GM12873 (cell line): ENCODE measurements at regions not wholly inside any gene's neighbourhood (a gene's known extent, or its start where the extent isn't known, plus 50 kb on each side); places are given as distances from the start of the nearest gene placed in this dataset.

ENCODE experiments used
- TF ChIP-seq, protein P1 (sequence below): IDR thresholded peaks from 2 replicates; pipeline ENCODE4 v1.5.1; 2012; ENCODE audit warnings: low read depth, mild to moderate bottlenecking, moderate library complexity, low read length, control low read depth; ENCODE audit not compliant: insufficient read depth; ENCODE audit errors: missing control alignments

GRCh38 chr2:183493040-183493439 lies 368.8 kb downstream of the NUP35 start:
- TF ChIP-seq, protein P1, sequence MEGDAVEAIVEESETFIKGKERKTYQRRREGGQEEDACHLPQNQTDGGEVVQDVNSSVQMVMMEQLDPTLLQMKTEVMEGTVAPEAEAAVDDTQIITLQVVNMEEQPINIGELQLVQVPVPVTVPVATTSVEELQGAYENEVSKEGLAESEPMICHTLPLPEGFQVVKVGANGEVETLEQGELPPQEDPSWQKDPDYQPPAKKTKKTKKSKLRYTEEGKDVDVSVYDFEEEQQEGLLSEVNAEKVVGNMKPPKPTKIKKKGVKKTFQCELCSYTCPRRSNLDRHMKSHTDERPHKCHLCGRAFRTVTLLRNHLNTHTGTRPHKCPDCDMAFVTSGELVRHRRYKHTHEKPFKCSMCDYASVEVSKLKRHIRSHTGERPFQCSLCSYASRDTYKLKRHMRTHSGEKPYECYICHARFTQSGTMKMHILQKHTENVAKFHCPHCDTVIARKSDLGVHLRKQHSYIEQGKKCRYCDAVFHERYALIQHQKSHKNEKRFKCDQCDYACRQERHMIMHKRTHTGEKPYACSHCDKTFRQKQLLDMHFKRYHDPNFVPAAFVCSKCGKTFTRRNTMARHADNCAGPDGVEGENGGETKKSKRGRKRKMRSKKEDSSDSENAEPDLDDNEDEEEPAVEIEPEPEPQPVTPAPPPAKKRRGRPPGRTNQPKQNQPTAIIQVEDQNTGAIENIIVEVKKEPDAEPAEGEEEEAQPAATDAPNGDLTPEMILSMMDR = no peak

DNA sequence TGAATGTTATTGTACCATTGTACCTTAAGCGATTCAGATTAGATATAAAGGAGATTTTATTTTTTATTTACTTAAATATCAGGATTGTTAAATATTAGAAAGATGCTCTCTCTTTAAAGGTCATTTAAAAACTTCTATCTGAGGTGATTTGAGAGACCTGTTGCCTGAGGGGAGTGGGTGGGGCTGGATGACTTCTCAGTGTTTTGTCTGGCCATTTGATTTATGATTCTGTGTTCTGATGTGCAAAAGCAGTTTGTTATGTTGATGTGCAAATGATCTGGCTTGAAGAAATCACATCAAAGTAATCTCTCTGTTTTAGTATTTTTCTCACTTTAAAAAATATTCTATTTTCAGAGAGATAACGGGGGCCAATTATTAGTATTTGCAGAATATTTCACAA lies 370.8 kb downstream of the NUP35 start:
- TF ChIP-seq, protein P1 = no peak

DNA sequence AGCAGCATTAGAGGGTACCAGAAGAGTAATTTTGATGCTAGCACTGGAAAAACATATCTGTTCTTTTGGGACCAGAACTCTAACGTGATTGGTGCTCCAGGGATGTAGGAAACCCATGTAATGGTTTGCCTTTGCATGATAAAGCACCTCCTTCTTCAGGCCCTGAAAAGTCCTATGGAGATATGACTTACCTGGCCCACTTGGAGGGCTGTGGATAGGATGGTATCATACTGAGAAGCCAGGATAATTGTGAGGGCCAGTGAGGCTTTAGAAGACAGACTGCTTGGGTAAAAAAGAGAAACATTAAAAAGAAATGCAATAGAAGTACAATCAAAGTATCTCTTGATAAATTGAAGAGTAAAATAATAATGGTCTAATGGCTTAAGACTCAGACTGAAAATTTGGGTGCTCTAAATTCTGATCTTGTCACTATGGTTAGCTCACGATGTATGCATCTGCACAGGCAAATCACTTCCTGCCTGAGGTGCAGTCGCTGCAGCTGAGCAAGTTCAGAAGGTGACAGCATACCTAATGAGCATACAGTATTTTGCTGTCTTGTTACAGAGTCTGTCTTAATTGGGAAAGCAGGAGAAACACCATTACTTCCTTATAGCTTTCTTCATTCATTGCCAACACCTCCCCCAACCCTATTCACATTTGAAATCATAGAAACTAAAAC lies 371.5 kb downstream of the NUP35 start:
- TF ChIP-seq, protein P1 = no peak

DNA sequence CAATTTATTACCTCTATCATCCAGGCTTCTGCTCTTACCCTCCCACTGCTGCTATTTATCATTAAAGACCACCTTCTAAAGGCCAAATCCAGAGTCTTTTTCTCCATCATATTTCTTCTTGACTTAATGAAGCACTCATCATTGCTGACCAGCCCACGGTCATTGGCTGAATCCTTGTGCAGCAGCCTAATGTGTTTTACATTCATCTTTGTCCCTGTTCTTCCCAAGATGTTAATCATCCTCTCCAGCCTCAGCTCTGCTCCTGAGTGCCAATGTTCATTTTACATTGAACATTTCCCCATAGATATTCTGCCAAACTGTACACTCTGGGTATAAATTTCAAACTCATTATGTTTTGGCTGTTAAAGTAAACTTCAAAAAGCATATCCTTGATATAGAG lies 373.6 kb downstream of the NUP35 start:
- TF ChIP-seq, protein P1 = no peak

DNA sequence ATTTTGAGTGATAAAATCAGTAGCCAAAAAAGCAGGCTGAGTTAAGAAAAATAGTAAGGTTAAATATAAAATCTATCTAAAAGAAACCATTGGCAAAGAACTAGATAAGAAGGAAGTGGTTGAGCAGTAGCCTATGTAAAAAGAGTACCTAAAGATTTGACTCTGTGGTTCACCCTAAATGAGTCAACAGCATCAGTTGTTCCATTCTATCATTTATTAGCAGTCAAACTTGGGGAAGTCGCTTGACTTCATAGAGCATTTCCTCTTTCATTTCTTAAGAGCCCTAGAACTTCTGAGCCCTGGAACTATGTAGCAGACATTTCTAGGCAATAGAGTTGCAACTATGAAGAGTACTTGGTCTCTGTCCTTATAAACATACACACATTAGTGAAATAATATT lies 381.7 kb downstream of the NUP35 start:
- TF ChIP-seq, protein P1 = no peak

GRCh38 chr2:183511154-183511553 lies 386.9 kb downstream of the NUP35 start:
- TF ChIP-seq, protein P1 = no peak

DNA sequence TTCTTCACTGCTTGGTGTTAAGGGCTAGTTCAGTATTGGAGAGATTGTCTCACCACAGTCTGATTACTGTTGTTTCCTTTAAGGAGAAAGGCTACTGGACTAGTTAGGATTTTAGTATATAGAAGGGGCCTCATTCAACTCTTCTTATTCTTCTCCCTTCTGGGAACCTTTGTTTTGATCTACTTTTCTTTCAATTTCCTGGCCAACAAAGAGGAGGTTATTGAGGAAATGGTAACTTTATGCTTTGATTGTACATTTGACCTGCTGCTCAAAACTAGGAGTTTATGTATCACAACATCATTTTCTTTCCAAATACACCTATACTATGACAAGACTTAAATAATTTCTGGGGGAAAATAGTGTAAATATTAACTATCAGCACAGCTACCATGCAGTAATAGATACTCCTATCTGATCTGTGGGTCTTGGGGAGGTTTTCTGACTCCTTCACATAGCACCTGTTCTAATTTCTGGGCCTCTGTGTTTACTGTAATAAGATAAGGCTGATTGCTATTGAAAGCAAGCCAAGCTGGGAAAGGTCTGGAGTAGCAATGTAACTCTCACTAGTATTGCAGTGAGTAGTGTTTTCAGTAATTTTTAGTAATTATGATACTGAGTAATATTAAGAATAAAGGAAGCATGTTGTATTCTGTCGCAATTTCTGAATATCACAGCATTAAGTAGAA lies 395.3 kb downstream of the NUP35 start:
- TF ChIP-seq, protein P1 = no peak
